ENCODE measurements at regions not wholly inside any gene's neighbourhood (a gene's known extent, or its start where the extent isn't known, plus 50 kb on each side); places are given as distances from the start of the nearest gene placed in this dataset.

- DNase-seq: no peak
Observed at GRCh38 chr7:32428546-32428945, 61.6 kb downstream of the LSM5 start.

- peak; percentile 82 for DNase-seq
Observed at GRCh38 chr7:32427769-32428291, 62.4 kb downstream of the LSM5 start.

- DNase-seq: no peak
Observed at GRCh38 chr7:32416846-32417245, 73.3 kb downstream of the LSM5 start.

- DNase-seq: no peak
Observed at GRCh38 chr7:32415936-32416335, 74.2 kb downstream of the LSM5 start.

GRCh38 chr7:32415519-32415918 lies 74.7 kb downstream of the LSM5 start:
- DNase-seq: no peak

GRCh38 chr7:32412471-32412870 lies 77.7 kb downstream of the LSM5 start:
- DNase-seq: no peak

- DNase-seq: no peak
Observed at GRCh38 chr7:32410545-32410944, 79.6 kb downstream of the LSM5 start.

- no peak for DNase-seq
Observed at GRCh38 chr7:32406386-32406785, 83.8 kb downstream of the LSM5 start.

- DNase-seq: no peak
Observed at GRCh38 chr7:32403463-32404229, 86.5 kb downstream of the LSM5 start.

GRCh38 chr7:32400676-32401075 lies 89.5 kb downstream of the LSM5 start:
- DNase-seq: no peak

GRCh38 chr7:32399311-32399710 lies 90.9 kb downstream of the LSM5 start:
- DNase-seq: no peak

GRCh38 chr7:32395168-32395567 lies 95.0 kb downstream of the LSM5 start:
- no peak for DNase-seq

GRCh38 chr7:32393861-32394260 lies 96.3 kb downstream of the LSM5 start:
- DNase-seq: no peak

GRCh38 chr7:32390210-32390609 lies 100.0 kb downstream of the LSM5 start:
- no peak for DNase-seq

- DNase-seq: no peak
Observed at GRCh38 chr7:32385316-32385956, 104.7 kb downstream of the LSM5 start.

GRCh38 chr7:32381024-32381601 lies 109.1 kb downstream of the LSM5 start:
- DNase-seq: no peak

- no peak for DNase-seq
Observed at GRCh38 chr7:32379510-32380112, 110.6 kb downstream of the LSM5 start.

GRCh38 chr7:32378988-32379387 lies 111.2 kb downstream of the LSM5 start:
- DNase-seq: no peak

GRCh38 chr7:32364581-32364980 lies 125.6 kb downstream of the LSM5 start:
- no peak for DNase-seq

- DNase-seq: no peak
Observed at GRCh38 chr7:32360127-32360526, 130.1 kb downstream of the LSM5 start.

GRCh38 chr7:32357535-32358277 lies 132.5 kb downstream of the LSM5 start:
- DNase-seq: no peak

GRCh38 chr7:32347244-32347828 lies 142.8 kb downstream of the LSM5 start:
- DNase-seq: peak; percentile 66

Measured in stimulated activated CD8-positive, alpha-beta memory T cell treated with anti-CD3 and anti-CD28 coated beads, Interleukin-4, amount 100 ng/mL, for 48 hours (primary cell).